ENCODE measurements at regions not wholly inside any gene's neighbourhood (a gene's known extent, or its start where the extent isn't known, plus 50 kb on each side); places are given as distances from the start of the nearest gene placed in this dataset.
"Not testable (repeated sequence)": the region's sequence is repeated elsewhere in the genome, so short reads cannot be mapped to it uniquely, and the experiment has no call there.

DNA sequence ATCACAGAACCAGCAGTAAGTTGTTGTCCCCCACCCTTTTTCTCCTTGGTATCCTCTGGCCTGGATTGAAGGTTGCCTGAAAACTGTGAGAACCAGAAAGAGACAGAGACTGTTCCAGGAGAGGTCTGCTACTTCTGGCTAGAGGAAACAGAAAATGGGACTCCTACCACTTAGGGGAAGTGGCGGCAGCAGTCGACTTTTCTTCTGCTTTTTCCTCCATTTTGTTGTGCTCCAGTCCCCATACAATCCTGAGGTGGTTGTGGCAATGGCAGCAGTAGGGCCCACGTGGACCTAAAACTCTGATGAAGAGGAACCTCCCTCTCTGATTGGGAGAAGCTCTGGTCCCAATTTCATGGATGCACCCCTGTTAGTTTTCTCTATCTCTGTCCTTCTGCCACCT lies 76.0 kb upstream of the SORL1 start:
- peaks cover 2% of the 10 kb centered on the region for H3K9me3 Mint-ChIP-seq
- no peaks in the 10 kb centered on the region for H3K27me3 Mint-ChIP-seq
- ChIA-PET POLR2A (no interaction called here), CTCF (no interaction called here)
- no peak overlapping the region for H3K27ac Mint-ChIP-seq
- peaks cover 34% of the 10 kb centered on the region for H3K4me1 Mint-ChIP-seq
- no peaks in the 10 kb centered on the region for H3K36me3 Mint-ChIP-seq (ENCODE audit: low read depth)
- no peak for DNase-seq
- no peak overlapping the region for H3K4me3 Mint-ChIP-seq

GRCh38 chr11:121379145-121379810 lies 72.8 kb upstream of the SORL1 start:
- H3K27me3 Mint-ChIP-seq; DNase-seq; H3K36me3 Mint-ChIP-seq (ENCODE audit: low read depth); H3K27ac Mint-ChIP-seq; H3K9me3 Mint-ChIP-seq; H3K4me3 Mint-ChIP-seq; POLR2A ChIA-PET: not testable (repeated sequence)
- peaks cover 21% of the 10 kb centered on the region for H3K4me1 Mint-ChIP-seq
- CTCF ChIA-PET, result interaction anchor here (0.7 to 1.4 kb wide), 2 partner anchors 11 to 28 kb away, joined by 3 to 4 read pairs; no protein-coding TSS in a partner anchor

GRCh38 chr11:121383716-121384115 lies 68.4 kb upstream of the SORL1 start:
- Mint-ChIP-seq H3K27me3 (no peaks in the 10 kb centered on the region), H3K4me1 (peaks cover 9% of the 10 kb centered on the region), H3K4me3 (no peak overlapping the region), H3K9me3 (no peaks in the 10 kb centered on the region), H3K36me3 (ENCODE audit: low read depth) (no peaks in the 10 kb centered on the region), H3K27ac (no peak overlapping the region)
- ChIA-PET POLR2A (interaction anchor here (1.3 kb wide), 1 partner anchor 11 kb away, joined by 3 read pairs; no protein-coding TSS in a partner anchor), CTCF (interaction anchor here (0.7 kb wide), 1 partner anchor 112 kb away, joined by 3 read pairs; no protein-coding TSS in a partner anchor)
- DNase-seq, result no peak

DNA sequence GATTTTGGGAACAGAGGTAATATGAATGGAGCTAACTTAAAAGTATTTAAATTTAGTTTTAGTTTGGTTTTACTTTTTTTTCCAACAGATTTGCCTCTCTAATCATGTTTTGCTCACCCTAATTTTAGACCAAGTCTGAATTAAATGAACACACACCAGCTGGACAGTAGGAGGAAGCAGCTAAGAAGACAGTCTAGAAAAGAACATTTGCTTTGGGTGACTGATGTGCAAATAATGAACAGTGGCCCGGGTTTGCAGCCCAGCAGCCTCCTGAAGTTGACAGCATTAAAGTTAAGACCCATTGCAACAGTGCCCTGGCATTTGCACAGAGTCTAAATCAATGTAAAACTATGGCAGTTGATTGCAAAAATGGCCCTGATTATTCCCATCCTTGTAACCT lies 66.4 kb upstream of the SORL1 start:
- CTCF ChIA-PET, result no interaction called here
- Mint-ChIP-seq H3K36me3 (ENCODE audit: low read depth) (no peaks in the 10 kb centered on the region), H3K4me3 (no peak overlapping the region), H3K9me3 (no peaks in the 10 kb centered on the region), H3K27me3 (no peaks in the 10 kb centered on the region), H3K4me1 (no peaks in the 10 kb centered on the region), H3K27ac (no peak overlapping the region)
- POLR2A ChIA-PET, result no interaction called here
- DNase-seq, result no peak
